ENCODE measurements at regions not wholly inside any gene's neighbourhood (a gene's known extent, or its start where the extent isn't known, plus 50 kb on each side); places are given as distances from the start of the nearest gene placed in this dataset.

- peaks cover 0 to 52% (median 23%) of the 10 kb centered on the region in 12 donors for H3K4me1 ChIP-seq
- H3K27ac ChIP-seq = peak overlapping the region in 6 of 12 donors; percentile 10 to 81 (median 76)
- no peak for TF ChIP-seq POLR2A (IDR thresholded peaks at IDR 0.05)
- TF ChIP-seq, protein P1, sequence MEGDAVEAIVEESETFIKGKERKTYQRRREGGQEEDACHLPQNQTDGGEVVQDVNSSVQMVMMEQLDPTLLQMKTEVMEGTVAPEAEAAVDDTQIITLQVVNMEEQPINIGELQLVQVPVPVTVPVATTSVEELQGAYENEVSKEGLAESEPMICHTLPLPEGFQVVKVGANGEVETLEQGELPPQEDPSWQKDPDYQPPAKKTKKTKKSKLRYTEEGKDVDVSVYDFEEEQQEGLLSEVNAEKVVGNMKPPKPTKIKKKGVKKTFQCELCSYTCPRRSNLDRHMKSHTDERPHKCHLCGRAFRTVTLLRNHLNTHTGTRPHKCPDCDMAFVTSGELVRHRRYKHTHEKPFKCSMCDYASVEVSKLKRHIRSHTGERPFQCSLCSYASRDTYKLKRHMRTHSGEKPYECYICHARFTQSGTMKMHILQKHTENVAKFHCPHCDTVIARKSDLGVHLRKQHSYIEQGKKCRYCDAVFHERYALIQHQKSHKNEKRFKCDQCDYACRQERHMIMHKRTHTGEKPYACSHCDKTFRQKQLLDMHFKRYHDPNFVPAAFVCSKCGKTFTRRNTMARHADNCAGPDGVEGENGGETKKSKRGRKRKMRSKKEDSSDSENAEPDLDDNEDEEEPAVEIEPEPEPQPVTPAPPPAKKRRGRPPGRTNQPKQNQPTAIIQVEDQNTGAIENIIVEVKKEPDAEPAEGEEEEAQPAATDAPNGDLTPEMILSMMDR (IDR thresholded peaks at IDR 0.05) = no peak
- intact Hi-C loops (cut with DNase I) = loop anchor here in 5 of 10 donors (2.0 to 5.0 kb wide), 4 partner anchors 46 to 66 kb away; no protein-coding TSS in a partner anchor
- 75 to 88% (median 84%) methylated on average over 6 of the region's 6 CpGs for WGBS, 4 donors
- no peak for DNase-seq
- H3K9me3 ChIP-seq = no peaks in the 10 kb centered on the region
- ATAC-seq = no peak
- no peak overlapping the region for H3K4me3 ChIP-seq
- H3K36me3 ChIP-seq = no peaks in the 10 kb centered on the region
- H3K27me3 ChIP-seq = no peaks in the 10 kb centered on the region
These were observed 79.3 kb upstream of the SEC61G start for GRCh38 chr7:54838175-54838910.

GRCh38 chr7:54839575-54840213 is 80.7 kb upstream of the SEC61G start:
- intact Hi-C loops (cut with DNase I) = loop anchor here in 9 of 10 donors (1.0 to 10.0 kb wide), 9 partner anchors 47 to 418 kb away; no protein-coding TSS in a partner anchor
- TF ChIP-seq, protein P1 (IDR thresholded peaks at IDR 0.05) = peak; percentile 54 to 74 (median 68)
- no peak for TF ChIP-seq POLR2A (IDR thresholded peaks at IDR 0.05)
- Histone ChIP-seq H3K27me3 (no peaks in the 10 kb centered on the region), H3K4me1 (peaks cover 0 to 52% (median 23%) of the 10 kb centered on the region in 12 donors), H3K36me3 (no peaks in the 10 kb centered on the region), H3K4me3 (no peak overlapping the region), H3K27ac (peak overlapping the region in 1 of 12 donors; percentile 26), H3K9me3 (no peaks in the 10 kb centered on the region)
- 49 to 55% (median 52%) methylated on average over 9 of the region's 9 CpGs for WGBS, 4 donors
- peak; percentile 78 to 88 (median 86) for DNase-seq
- peak; percentile 83 to 95 (median 92) for ATAC-seq

GRCh38 chr7:54841772-54842697 is 83.0 kb upstream of the SEC61G start:
- Histone ChIP-seq H3K36me3 (no peaks in the 10 kb centered on the region), H3K4me1 (peaks cover 0 to 43% (median 20%) of the 10 kb centered on the region in 12 donors), H3K9me3 (no peaks in the 10 kb centered on the region), H3K27me3 (no peaks in the 10 kb centered on the region), H3K4me3 (no peak overlapping the region), H3K27ac (peak overlapping the region in 1 of 12 donors; percentile 33)
- ATAC-seq = peak in 1 of 4 donors; percentile 38
- intact Hi-C loops (cut with DNase I) = loop anchor here in 7 of 10 donors (5.0 to 10.0 kb wide), 4 partner anchors 55 to 415 kb away; no protein-coding TSS in a partner anchor
- TF ChIP-seq, protein P1 (IDR thresholded peaks at IDR 0.05) = peak; percentile 24 to 61 (median 46)
- no peak for TF ChIP-seq POLR2A (IDR thresholded peaks at IDR 0.05)
- WGBS, 4 donors = 42 to 46% (median 44%) methylated on average over 8 of the region's 8 CpGs
- peak in 3 of 5 donors; percentile 42 to 62 (median 44) for DNase-seq
